Right kidney (tissue), 1 donor: ENCODE measurements at regions not wholly inside any gene's neighbourhood (a gene's known extent, or its start where the extent isn't known, plus 50 kb on each side); places are given as distances from the start of the nearest gene placed in this dataset.
"Not testable (repeated sequence)": the region's sequence is repeated elsewhere in the genome, so short reads cannot be mapped to it uniquely, and the experiment has no call there.

Source experiments
- DNase-seq: peaks from one replicate; pipeline ENCODE4 v3.0.0-alpha.2; 2016

DNA sequence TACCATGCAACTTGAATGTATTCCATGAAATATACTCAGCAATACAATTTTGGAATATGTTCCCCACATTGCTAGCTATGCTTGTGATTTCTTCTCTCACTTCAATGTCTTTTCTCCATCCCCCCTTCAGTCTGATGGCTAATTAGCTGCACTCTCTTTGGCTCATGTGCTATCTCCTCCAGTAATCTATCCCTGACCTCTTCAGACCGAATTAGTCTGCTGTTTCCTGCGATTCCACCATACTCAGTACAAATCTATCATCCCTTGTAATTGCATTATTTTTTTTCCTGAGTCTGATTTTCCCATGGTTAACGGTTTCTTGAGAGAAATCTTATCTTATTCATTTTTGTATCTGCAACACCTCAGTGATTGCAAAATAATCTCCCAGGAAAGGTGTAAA is 360.7 kb upstream of the CDH10 start:
- no peak for DNase-seq

DNA sequence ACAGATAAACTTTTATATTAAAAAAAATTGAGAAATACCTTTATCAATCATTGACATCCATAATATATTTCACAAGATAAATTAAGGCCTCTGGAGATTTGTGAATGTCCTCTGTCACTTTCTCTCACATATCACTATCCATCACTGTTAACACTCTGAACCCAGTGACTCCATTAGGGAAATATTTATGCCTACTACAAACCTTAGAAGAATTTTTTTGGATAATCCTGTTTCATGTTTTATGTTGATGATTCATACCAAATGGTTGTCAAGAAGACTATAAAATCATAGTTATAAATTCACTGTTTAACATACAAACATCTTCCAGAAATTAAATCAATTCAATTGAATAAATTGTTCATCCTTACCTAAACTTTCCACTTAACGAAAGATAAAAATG is 357.6 kb upstream of the CDH10 start:
- DNase-seq = no peak

DNA sequence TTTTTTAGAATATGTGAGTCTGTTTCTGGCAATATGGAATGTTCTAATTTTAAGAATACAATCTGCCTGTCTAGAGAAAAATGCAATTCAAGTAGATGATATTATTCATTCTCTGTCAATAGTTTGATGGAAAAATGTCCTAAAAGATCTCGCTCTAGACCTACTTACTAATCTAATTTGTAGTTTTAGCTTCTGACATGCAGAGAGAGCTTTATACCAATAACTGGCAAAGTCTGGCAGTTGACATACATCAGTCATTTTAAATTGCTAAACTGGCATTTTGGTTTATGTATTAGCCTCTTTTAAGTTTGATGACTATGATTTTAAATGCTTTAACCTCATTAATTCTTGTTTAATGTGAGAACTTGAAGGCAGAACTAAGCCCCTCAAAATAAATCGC is 355.0 kb upstream of the CDH10 start:
- DNase-seq = no peak

DNA sequence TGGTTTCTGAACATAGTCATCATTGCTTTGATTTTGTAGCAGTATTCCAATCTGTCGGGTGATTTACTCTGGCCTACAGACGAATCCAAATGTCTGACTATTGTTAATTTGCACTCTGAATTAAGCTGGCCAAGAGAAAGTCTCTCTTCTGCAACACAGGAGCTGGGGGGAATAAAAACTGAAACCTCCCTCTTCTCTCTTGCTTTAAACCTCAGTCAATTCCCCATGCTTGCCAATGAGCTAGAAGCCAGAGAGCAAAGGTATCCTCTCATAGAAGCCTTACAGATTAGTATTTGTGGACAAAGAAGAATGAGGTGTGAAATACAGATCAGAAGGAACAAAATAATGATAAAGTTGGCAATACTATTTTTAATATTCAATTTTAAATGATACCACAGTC is 353.9 kb upstream of the CDH10 start:
- DNase-seq = no peak

DNA sequence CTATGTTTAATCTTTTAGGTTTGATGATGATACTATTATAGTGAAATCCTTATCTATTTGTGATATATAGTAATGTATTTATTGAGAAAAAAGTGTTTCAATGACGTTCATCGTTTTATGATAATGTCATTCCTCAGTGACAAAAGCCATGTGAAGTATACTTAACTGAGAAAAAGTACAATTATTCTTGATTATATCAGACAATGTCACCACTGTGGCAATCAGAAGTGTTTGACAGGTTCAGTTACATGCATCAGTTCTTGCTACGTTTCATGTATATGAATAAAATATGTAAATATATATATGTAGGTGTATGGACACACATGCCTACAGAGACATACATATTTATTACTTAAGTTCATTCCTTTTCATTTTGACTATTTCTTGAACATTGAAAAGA is 341.5 kb upstream of the CDH10 start:
- DNase-seq = no peak

DNA sequence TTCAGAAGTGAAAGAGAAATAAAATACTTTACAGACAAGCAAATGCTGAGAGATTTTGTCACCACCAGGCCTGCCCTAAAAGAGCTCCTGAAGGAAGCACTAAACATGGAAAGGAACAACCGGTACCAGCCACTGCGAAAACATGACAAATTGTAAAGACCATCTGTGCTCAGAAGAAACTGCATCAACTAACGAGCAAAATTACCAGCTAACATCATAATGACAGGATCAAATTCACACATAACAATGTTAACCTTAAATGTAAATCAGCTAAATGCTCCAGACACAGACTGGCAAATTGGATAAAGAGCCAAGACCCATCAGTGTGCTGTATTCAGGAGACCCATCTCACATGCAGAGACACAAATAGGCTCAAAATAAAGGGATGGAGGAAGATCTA is 333.8 kb upstream of the CDH10 start:
- DNase-seq = not testable (repeated sequence)

DNA sequence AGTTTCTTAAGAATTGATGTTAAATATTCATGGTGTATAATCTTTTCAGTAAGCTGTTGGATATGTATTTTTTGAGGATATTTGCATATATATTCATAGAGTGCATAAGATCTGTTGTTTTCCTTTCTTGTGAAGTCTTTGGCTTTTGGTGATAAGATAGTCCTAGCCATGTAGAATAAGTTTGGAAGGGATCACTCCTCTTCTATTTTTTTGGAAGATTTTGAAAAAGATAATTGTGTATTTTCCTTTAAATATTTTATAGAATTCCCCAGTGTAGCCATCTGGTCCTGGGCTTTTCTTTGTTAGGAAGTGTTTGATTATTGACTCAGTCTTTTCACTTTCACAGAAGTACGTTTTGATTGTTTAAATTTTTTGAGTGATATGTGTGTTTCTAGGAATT is 318.8 kb upstream of the CDH10 start:
- no peak for DNase-seq

DNA sequence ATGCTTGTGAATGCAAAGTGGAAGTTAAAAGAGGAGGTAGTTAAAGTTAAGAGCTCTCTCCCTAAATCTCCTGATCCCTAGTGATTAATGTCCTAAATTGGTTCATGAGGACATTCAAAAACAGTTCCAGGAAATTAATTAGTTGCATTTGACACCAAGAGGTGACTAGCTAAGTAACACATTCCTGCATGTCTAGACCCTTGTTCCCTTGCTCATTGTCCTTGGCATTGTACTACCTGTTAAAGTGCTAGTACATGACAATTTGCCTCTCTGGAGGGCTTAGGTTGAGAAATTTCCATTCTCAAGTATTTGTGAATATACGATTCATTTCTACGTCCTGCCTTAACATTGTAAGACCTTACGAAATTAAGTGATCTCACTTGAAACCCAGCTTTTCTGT is 278.6 kb upstream of the CDH10 start:
- no peak for DNase-seq

DNA sequence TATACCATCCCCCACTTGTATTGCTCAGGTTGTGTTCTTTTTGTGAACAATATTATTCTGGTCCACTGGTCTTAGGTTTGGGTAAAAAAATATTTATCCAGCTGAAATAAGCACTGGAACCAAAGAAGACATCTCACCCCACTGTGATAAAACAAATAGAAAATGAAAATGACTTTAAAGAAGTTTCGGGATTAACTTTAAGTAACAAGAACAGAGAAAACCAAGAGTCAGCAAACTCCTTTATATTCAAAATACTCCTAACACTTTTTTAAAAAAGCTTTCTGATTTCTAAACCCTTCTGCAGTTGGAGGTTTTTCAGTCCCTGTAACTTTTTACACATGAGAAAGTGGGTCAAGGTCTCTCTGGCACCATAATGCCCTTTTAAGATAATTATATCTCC is 273.9 kb upstream of the CDH10 start:
- no peak for DNase-seq

DNA sequence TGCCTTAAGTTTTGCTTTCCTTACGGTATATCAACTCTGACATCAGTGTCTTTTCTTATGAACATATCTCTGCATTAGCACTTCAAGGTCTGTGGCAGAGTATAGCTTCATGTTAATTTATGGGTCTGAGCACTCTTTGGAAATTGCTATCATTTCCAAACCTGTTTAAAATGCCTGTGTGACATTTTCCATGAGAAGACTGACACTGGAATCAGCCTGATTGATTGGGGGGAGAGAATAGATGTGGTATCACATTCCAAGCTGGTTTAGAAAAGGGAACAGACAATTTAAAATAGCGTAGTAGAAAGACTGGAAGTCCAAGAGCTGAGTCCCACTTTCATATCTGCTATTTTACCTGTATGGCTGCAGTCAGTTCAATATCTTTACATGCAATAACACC is 272.1 kb upstream of the CDH10 start:
- DNase-seq = no peak

DNA sequence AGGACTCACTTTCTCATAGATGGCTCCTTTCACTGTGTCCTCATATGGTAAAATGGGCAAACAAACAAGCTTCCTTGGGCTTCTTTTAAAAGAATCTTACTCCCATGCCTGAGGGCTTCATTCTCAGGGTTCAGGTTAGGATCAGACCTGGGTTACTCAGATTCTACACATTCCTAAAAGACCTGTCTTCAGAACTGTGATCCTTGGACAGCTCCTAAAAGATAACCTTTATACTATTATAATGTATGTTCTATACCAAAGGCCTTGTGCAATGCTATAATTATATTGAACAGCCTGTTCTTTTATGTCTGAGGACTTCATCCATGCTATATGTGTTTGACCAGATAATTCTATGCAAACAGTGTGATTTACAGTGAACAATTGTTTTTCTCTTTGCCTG is 264.4 kb upstream of the CDH10 start:
- no peak for DNase-seq

DNA sequence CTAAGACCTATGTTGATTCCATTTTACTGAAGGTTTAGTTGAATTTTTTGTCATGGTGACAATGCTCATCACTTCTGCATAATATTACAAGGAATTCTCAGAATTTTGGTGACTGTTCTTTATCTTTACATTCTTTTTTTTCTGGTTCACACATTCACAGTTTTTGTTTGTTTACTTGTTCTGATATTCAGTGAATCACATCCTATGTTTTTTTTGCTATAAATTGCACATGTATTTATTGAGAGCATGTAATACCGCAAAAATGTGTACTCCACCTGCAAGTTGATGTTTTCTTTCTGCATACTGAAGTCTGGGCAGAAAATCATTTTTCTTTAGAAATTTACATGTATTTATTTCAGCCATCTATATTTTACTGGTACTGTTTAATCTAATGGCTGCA is 261.9 kb upstream of the CDH10 start:
- no peak for DNase-seq

DNA sequence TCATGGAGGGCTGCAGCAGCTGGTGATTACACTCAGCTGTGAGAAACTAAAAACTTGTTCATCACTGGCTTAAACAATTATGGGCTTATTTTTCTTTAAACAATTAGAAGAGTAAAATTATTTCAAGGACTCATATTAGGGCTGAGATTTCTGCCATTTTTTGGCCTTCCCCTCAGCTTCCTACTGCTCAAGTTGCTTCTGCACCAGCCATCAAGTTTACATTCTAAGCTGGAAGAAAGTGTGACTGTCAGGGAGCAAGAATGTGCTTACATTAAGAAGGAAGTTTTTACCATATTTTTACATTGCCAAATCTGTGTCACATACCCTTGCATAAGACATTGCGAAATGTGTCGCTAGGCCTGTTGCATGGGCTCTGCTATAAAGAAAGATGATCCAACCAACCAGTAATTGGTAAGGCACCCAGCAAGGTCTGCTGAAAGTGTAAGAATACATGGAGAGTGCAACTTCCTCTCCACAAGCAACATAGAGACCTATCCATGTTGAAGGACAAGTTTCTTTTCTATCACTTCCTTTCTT is 260.3 kb upstream of the CDH10 start:
- DNase-seq = no peak

DNA sequence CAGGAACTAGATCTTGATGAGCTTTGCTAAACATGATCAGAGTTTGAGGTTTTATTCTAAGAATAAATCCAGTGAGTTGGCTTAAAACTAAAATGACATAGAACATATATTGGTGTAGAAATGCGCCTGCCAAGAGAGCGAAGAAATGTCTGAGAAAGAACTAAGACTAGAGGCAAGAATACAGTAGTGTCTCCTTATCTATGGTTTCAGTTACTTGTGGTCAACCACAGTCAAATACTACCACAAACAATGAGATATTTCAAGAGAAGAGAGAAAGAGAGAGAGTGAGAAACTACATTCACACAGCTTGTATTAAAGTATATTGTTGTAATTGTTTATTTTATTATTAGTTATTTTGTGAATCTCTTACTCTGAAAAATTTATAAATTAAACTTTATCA is 254.4 kb upstream of the CDH10 start:
- no peak for DNase-seq

DNA sequence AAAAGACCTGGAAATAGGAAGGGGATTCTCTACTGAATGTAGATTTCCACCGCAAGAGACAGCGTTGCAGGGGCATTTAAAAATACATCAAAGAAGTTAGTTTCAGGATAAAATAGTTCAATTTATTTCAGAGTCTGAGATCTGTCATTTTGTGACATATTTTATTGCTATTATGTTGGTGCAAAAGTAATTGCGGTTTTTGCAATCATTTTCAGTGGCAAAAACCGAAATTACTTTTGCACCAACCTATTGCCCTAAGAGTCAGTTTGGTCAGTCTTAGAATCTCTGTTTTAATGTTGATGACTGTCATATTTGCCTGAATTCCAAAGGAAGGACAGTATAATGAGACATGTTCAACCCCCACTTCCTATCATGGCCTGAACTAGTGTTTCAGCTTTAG is 219.5 kb upstream of the CDH10 start:
- no peak for DNase-seq

DNA sequence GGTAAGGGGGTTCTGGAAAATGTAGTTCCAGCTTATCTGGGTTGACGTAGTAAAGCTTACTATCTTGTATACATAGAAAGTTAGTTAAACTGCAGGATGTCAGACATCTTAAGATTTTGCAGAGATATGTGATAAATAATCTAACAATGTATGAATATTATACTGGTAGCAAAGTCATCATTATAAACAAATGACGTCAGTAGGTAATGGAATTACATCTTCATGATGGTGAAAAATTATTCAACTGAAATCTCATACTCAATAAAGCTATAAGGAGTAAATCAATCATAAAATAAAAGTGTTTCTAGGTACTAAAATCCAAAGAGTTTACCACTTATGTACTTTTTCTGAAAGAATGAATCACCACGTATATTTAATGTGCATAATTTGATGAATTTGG is 217.3 kb upstream of the CDH10 start:
- no peak for DNase-seq

DNA sequence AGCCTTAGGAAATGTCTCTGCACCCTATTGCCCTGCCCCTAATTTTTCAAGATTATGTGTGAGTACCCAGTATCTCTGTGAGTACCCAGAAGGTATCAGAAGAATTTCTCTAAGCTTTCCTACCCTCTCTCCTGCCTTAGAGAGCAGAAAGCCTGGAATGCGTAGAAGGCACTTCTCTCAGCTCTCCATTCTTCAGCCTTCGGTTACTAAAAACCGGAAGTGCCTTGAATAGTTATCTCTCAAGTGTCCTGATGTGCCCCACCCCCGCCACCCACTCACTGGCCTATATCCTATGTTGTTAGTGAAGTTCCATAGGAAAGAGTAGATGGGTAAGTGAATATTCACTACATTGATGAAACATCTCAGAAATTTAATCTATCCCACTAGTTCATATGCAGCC is 210.7 kb upstream of the CDH10 start:
- DNase-seq = no peak

DNA sequence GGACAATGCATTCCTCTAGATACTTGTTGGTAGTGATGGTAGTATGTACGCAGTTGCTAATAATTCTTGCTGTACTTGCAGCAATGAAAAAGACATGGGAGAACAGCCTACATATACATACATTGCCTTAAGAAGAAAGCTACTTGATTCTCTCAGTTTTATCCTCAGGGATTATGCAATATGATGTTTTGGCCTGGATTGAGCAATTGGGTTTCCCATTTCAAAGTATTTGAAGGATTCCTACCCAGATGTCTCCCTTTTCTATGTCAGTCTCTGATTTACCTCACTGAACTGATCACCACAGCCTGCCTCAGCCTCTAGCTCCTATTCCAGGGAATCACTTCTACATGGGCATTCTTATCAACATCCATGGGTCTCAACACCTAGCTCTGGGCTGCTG is 210.1 kb upstream of the CDH10 start:
- DNase-seq = no peak

DNA sequence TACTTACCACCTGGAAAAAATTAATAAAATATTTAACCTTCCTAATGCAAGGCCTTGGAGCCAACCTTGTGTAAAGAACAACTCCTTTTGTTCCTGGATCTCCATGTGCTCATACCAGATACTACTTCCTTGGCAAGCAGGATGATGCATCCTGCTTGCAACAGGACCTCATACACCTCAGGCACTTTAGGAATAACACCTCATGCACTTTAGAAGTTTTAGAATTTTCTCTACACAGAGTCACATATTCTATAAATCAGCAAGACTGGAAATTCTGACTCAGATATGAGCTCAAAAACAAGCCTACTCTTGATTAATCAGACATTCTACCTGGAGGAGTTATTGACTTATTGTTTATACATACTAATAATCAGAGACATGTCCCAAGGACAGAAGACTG is 209.6 kb upstream of the CDH10 start:
- no peak for DNase-seq

DNA sequence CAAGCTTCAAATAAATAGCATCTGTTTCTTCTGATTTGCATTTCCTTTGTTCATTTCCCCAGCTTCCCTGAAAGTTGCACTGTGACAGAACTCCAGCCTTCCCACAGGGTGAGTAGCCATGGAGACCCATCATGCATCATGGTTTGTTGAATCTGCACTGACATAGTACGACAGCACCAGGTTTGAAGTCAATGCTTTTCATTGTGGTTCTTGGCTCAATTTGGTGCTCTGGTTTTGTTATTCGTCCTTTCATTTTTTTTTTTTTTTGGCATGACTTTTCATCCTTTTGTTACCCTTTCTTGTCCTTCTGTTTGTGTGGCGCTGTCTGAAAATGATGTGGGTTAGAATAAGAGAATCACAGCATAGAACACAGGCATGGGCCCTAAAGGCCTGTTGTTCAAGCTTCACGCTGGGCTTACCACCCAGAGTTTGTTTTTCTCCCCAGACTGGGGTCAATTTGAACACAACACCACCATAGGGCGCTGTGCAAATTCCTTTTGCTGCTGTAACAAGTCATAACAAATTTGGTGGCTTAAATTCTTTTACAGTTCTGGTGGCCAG is 206.2 kb upstream of the CDH10 start:
- no peak for DNase-seq

DNA sequence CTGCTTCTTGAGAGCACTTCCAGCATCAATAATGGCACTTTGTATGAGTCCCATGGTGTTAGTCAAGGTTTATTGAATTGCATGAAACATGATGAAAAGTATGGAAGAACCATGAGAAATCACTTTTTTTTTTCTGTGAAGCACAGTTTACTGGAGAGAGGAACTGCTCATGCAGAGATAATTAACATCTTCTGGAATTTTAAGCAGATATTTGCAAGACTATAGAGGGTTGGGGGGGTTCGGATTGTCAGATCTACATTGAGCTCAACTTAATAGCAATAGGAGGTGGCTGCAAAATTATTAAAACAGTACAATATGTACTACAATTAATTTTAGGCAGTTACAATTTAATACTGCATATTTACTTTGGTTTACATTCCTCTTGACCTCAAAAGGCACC is 204.4 kb upstream of the CDH10 start:
- DNase-seq = no peak

DNA sequence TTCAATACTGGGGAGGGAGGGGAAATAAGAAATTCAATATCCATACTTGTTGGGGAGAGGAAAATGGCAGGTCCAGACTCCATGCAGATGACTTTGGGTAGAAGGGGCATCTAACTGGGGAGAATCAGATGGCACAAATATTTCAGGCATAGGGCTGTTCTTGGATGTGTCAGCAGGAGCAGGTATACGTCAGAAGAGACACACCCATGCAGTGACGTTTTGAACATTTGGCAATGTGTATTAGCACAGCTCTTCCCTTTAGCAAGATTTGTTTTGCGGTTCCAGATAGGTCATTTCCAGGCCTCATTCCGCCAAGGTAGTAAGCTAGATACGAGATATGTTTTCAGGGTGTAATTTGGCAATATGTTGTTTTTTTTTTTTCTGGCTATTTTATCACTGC is 187.2 kb upstream of the CDH10 start:
- DNase-seq = no peak

DNA sequence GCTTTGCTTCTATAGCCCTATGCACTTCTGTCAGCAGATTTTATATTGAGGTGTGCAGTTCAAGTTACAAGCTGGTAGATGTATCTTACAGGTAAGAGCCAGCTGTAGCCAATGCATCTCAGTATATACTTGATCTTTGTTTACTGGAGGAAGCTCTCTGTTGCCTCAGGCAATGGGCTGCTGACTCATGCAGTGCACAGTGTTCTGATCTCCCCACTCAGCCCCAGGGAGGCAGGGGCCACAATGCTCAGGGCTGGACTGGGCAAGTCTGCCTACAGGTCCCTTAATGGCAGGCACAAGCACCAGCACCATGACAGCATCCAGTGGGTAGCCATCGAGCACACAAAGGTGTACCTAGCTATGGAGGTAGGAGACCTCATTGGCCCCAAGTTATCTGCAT is 178.8 kb upstream of the CDH10 start:
- DNase-seq = no peak

DNA sequence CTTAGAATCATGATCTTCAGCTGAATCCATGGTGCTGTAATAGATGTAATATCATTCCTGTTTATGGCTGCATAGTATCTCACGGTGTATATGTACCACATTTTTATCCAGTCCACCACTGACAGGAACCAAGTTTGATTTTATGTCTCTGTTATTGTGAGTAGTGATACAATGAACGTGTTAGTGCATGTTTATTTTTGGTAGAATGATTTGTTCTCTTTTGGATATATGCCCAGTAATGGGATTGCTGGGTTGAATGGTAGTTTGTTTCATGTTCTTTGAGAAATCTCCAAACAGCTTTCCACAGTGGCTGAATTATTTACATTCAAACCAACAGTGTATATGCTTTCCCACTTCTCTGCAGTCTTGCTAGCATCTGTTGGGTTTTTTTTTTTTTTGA is 175.1 kb upstream of the CDH10 start:
- DNase-seq = no peak

DNA sequence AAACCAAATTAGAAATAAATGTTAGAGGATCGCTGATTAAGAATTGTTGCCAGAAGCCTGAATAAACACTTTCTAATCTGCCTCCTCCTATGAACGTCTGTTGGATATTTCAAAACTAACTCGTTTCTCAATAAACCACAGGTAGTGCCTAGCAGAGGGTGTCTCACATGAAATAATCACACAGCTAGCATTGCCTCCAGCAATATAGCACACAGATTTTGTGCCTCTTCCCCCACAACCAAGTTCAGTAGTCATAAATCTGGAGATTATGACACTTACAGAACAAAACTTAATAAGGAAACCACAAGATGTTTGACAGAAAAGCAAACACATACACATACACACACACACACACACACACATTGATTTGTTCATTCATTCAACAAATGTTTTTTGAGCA is 173.2 kb upstream of the CDH10 start:
- DNase-seq = no peak
